ENCODE measurements at regions not wholly inside any gene's neighbourhood (a gene's known extent, or its start where the extent isn't known, plus 50 kb on each side); places are given as distances from the start of the nearest gene placed in this dataset.

DNA sequence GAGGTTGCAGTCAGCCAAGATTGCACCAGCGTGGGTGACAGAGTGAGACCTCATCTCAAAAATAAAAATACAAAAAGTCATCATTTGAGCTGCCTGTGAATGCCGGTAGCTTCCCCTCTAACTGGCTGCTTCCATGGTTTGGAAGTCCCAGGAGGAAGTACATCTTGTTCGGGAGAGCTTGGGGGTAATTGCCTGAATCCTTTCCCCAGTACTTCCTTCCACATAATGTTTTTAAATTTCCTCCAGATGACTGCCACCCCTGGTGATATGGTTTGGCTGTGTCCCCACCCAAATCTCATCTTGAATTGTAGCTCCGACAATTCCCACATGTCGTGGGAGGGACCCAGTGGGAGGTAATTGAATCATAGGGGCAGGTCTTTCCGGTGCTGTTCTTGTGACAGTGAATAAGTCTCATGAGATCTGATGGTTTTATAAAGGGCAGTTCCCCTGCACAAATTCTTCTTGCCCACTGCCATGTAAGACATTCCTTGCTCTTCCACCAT is 87.2 kb downstream of the SPRING1 start:
- DNase-seq = no peak

DNA sequence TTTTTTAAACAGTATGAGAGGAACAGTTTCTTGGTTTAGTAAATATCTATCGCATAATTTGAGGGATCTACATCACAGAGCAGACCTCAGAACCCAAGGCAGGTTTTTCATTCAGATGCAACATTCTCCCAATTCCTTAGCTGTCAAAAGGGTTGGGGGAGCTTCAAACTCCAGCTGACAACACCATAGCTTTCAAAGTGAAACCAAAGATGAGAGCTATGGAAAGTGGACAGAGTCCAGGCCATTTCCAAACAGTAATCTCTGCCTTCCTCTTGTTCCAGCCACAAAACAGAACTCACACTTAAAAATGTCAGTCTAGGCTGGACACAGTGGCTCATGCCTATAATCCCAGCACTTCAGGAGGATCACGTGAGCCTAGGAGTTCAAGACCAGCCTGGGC is 87.8 kb downstream of the SPRING1 start:
- DNase-seq = no peak

DNA sequence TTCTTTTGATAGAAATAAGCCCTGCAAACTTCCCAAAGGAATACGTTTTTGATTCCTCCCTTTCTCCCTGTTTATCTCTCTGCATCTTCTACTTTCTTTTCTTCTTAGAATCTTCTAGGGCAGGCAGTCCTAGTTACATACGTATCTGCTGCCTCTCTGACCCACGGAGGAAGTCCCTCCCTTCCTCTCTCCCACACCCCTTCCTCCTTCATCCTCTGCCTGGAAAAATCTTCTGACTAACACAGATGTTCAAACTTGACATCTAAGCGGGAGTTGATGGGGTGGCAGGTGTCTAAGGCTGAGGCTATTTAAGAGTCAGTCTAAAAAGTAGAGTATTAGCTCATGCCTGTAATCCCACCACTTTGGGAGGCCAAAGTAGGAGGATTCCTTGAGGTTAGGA is 88.6 kb downstream of the MAP1LC3B2 start:
- DNase-seq = no peak

DNA sequence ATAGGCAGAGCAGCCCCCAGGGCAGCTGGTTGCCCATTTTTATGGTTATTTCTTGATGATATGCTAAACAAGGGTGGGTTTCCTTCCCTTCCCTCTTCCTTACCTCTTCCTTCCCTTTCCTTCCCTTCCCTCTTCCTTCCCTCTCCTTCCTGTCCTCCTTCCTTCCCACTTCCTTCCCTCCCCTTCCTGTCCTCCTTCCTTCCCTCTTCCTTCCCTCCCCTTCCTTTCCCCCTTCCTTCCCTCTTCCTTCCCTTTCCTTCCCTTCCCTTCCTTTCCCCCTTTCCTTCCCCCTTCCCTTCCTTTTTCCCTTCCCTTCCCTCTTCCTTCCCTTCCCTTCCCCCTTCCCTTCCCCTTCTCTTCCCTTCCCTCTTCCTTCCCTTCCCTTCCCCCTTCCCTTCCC is 87.7 kb downstream of the MAP1LC3B2 start:
- no peak for DNase-seq

DNA sequence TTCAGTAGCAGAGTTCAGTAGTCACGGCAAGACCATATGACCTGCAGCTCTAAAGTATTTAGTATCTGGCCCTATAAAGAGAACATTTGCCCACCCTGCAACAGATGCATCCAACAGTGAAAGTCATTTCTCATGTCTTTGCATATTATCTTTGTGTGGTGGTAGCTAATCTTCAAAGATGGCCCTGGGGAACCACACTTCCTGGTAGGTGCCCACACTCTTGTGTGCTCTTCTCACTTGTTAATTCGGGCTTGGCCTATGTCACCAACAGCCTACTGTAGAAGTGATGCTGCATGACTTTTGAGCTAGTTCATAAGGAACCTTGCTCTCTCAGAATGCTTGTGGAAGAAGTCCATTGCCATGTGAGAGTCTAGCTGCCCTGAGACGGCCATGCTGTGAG is 85.6 kb downstream of the MAP1LC3B2 start:
- no peak for DNase-seq

DNA sequence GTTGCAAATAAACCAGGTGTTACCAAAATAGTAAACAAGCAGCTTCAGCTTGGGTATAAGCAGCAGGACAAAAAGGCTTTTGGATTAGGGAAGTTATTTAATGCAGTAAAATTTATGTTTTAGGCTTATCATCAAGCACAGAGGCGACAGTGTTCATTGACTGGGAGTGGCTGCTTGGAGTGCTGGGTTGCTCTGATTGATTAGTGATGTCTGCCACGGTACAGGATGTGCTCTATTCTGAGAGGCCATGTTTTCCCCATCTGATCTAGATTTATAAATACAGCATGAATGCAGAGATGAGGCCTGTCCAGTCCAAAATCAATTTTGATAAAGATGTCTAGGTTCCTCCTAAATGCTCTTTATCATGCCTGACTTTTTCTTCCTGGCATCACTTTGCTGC is 83.5 kb downstream of the MAP1LC3B2 start:
- no peak for DNase-seq

DNA sequence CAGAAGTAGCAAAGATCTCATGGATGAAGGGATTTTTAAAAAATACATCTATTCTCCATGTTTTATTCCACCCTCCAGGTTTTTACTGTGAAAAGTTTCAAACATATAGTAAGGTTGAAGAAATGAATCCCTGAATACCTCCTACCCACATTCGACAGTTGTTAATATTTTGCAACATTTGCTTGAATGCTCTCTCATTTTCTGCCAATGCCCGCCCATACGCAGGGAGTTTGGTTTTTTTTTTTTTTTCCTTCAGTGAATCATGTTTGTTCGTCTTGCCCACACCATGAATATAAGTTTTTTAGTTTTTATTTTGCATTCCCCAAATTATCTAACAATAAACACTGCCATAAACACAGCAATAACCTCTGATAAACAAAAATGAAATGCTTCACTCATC is 82.9 kb downstream of the MAP1LC3B2 start:
- no peak for DNase-seq

DNA sequence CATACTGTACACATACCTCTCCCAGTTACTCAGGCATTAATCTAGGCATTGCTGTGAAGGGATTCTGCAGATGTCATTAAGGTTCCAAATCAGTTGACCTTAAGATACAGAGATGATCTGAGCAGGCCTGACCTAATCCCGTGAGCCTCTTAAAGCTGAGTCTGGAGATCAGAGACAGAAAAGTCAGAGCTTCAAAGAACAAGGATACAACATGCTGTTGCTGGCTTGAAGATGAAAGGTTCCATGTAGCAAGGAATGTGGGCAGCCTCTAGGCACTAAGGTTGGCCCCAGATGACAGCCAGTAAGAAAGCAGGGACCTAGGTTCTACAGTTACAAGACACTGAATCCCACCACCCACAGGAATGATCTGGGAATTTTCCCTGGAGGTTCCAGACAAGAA is 81.1 kb downstream of the MAP1LC3B2 start:
- no peak for DNase-seq

DNA sequence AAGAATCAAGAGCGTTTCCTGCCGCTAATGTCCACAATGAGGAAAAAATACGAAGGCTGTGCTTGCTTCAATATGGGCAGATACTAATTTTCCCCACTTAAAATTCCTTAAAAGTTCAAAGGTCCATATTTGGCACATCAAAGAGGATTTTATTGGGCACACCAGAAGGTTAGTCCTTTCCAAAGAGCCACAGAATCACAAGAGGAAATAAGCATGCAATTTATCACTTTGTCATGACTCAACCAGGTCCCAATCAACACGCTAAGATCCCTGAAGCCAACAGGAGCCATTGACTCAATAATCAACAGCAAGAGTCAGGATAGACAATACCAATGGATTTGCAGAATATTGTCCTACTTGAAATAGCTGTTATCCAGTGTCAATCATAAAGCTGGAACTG is 80.6 kb downstream of the MAP1LC3B2 start:
- DNase-seq = no peak

DNA sequence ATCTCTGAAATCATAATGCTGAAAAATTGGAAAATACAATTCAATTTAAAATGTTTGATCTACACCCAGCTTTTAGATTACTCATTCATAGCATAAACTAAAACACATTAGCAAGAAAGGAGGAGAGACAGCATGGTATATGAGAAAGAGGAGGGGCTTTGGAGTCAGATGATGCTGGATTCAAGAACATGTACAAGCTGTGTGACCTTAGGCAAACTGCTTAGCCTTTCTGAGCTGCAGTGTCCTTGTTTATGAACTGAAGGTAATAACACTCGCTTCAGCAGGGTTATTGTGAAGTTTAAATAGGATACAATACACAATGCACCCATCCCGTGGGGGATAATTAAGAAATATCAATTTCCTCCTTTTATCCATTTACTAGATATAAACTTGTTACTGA is 79.2 kb downstream of the MAP1LC3B2 start:
- DNase-seq = no peak

DNA sequence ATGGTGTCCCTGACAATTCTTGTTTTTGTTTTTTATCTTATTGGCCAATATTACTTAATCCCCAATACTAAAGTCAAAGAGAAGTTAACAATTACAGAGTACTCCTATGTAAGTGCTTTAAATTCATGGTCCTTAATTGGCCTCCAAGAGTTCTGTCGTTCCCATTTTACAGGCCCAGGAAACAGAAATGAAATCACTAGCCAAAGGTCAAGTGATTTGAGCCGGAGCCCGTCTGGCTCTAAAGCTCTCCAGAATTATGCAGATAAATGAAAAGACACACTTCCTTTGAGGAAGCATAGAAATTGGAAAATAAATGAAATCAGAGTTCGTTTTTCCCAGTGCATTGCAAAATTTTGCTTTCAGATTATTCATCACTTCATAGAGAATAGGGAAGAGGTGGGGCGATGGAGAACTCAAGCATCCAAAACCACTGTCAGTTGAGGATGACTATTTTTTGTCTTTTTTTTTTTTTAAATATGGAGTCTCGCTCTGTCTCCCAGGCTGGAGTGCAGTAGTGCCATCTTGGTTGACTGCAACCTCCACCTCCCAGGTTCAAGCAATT is 78.5 kb downstream of the MAP1LC3B2 start:
- DNase-seq = no peak

DNA sequence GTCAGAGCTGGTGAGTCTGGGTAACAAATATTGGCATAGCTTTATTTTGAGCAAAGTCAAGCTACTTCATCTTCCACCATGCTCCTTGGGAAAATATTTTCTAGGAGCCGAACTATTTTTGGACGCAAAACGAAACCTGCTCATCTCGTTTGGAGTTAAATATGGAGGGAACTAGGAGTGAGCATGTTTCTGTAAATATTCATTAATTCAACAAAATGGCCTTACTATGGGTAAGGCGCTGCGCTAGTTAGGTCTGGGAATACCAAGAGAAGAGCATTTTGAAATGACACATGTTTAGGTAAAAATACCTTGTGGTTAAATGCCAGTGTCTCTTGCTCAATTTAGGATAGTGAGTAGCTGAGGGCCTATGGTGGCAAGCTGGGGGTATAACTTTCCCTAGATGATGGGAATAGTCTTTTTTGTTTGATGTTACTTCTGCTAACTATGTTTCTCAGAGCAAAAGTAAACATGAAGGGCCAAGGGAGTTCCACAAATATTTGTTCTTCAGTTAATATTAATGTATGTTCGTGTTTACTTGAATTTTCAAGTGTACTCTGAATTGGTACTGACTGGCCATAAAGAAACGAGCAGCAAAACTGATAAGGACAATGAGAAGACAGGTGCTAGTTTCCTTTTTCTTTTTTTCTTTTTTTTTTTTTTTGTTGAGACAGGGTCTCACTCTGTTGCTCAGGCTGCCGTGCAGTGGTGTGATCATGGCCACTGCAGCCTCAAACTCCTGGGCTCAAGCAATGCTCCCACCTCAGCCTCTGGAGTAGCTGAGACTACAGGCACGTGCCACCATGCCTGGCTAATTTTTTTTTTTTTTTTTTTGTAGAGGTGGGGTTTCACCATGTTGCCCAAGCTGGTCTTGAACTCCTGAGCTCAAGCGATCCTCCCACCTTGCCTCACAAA is 77.7 kb downstream of the MAP1LC3B2 start:
- no peak for DNase-seq

DNA sequence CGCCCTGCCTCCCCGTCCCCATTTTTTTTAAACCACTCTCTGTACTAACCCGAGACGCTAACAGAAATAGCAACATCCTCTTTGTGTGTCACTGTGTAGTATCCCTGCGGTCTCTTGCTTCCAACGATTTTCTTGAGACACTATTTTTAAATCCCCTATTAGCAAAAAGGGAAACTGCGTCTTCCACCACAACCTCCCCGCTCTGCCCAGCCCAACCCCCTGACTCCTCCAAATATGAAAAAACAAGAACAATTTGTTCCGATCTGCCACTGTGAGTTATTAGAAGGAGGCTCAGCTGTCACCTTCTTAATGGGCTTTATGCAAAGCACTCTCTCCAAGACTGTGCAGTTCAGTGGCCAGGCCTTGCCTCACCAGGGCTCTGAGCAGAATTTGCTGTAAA is 76.3 kb downstream of the MAP1LC3B2 start:
- no peak for DNase-seq

DNA sequence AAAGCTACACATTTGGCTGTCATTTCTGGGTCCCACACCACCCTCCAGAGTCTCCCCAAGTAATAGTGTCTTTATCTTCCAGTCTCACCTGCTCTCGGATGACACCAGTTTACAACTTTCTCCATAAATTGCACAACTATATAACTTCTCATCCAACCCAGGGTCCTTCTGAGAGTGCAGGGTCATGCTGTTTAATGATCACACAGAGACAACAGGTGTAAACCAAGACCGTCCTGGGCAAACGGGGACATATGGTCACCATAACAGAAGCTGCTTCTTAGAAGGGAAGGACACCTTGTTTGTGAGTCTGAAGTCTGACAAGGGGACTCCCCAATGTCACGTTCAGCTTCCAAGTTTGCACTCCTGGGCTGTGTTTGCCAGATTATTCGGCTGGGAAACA is 74.3 kb downstream of the MAP1LC3B2 start:
- DNase-seq = no peak

DNA sequence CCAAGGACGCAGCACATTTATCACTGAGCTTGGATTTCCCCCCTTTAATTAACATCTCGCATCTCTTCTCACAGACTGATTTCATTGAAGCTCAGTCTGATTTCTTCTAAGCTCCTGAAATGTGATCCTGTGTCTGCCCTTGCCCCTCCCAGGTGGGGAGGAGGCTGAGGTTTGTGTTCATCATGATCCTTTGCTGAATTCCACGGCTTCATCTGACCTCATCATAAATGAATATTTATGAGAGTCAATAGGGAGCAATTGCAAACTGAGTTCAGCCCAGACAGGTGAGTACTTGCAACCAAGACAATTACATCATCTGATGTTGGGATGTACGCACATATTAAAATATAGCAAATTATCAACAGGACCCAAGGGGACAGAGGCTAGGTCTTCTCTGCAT is 72.4 kb downstream of the MAP1LC3B2 start:
- no peak for DNase-seq

DNA sequence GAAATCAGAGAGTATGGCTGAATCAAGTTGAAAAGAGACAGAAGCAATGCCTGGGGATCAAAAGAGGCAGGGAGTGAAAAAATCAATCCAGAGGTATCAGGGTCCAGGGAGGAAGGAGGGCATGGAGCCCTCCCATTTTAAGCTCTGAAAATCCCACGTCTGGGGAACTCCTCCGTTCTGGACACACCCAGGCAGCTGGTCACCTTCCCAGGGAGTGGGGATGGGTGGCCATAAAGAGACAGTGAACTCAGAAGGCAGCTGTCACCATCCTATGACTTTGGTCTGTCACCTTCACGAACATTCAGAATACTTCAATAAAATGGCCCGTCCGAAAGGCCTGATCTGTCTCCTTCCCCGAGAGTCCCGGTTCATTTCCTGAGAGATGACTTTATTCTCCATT is 71.6 kb downstream of the MAP1LC3B2 start:
- DNase-seq = no peak

DNA sequence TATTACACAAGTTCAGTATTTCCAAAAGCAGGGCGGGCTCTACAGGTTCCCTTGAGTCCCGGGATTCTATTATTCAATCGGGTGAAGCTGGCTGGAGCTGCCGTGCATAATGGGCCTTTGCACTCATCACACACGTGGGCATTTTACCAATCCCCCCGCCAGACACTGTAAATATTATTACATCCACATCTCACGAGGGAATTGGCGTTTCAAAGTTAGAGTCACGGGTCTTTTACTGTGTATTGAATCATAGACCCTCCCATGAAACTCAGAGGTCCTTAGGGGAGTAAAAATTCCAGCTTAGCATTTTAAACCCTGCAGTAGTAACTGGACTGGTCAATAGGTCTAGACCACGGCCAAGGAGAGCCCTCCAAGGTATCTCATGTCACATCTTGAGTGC is 70.3 kb downstream of the MAP1LC3B2 start:
- DNase-seq = peak; percentile 30

DNA sequence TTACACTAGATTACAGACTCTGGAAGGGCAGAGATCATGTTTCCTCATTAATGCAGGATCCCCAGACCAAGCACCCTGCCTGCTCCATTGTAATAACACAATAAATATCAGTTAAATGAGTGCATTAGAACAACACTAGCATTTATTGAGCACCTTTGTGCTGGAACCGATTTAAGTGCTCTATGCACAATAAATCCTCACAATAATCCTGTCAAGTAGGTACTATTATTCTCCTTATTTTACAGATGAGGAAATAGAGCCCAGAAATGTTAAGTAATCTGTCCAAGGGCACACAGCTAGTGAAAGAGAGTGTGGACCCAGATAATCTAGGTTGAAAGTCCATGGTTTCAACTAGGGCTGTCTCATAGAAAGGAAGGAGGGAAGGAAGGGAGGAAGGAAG is 69.8 kb downstream of the MAP1LC3B2 start:
- no peak for DNase-seq

DNA sequence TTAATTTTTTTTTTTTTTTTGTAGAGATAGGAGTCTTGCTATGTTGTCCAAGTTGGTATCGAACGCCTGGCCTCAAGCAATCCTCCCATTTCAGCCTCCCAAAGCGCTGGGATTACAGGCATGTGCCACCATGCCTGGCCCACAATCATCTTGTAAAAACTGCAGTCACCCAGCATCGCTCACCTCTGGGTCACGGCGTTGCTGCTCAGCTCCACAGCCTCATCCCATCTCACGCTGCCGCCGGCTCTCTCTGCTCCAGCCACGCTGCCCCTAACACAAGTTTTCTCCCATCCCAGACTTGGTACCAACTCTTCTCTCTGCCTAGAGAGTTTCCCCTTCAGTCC is 69.2 kb downstream of the MAP1LC3B2 start:
- DNase-seq = no peak

Data from fibroblast of upper back skin (primary cell).